ENCODE measurements at regions not wholly inside any gene's neighbourhood (a gene's known extent, or its start where the extent isn't known, plus 50 kb on each side); places are given as distances from the start of the nearest gene placed in this dataset.

DNA sequence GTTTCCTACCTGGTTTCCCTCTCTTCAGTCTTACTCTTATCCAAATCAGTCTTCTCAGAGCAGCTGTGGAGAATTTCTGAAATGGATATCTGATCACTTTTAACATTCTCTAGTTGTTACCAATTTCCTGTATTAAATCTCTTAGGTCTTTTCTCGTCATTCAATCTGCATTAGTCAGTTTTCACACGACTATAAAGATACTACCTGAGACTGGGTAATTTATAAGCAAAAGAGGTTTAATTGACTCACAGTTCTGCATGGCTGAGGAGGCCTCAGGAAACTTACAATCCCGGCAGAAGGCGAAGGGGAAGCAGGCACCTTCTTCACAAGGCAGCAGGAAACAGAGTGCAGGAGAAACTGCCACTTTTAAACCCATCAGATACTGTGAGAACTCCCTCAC, 444.8 kb downstream of the GATA3 start:
- intact Hi-C loops (cut with DNase I), result no loop called here
- no peak for DNase-seq (ENCODE audit: low spot score)

DNA sequence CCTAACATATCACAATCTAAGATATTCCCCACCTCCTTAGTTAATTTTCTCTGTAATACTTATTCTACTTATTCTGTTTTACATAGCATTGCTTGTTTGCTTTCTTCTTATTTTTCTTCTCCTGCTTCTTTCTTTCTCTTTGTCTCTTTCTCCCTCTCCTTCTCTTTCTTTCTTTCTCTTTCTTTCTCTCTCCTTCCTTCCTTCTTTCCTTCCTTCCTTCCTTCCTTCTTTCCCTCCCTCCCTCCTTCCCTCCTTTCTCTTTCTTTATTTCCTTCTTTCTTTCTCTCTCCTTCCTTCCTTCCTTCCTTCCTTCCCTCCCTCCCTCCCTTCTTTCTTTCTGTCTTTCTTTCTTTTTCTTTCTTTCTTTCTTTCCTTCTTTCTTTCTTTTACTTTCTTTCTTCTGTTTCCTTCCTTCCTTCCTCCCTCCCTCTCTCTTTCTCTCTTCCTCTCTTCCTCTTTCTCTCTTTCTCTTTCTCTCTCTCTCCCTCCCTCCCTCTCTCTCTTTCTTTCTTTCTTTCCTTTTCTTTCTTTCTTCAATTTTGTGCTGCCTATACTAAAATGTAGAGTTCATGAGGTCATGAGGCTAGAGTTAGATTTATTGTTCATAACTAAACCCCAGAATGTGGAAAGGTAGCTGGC, 445.4 kb downstream of the GATA3 start:
- intact Hi-C loops (cut with DNase I), result no loop called here
- no peak for DNase-seq (ENCODE audit: low spot score)

DNA sequence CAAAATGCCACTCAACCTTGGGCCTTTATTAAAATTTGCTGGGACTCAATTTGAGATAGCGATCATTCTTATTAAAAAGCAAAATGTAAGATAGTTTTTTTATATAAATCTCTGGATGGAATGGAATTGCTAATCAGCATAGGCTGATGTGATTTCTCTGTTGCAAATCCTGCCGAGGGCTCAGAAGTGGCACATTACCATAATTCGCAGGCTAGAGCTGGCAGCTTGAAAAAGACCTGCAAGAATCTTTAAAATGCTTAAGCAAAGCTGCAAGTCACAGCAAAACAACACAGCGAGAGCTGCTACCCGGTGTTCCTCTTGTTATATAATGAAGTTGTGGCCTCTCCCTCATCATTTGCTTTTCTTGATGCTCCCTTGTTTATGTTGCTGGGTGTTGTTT, 448.1 kb downstream of the GATA3 start:
- intact Hi-C loops (cut with DNase I), result no loop called here
- no peak for DNase-seq (ENCODE audit: low spot score)

GRCh38 chr10:8504499-8504898, 450.0 kb downstream of the GATA3 start:
- intact Hi-C loops (cut with DNase I), result no loop called here
- no peak for DNase-seq (ENCODE audit: low spot score)

DNA sequence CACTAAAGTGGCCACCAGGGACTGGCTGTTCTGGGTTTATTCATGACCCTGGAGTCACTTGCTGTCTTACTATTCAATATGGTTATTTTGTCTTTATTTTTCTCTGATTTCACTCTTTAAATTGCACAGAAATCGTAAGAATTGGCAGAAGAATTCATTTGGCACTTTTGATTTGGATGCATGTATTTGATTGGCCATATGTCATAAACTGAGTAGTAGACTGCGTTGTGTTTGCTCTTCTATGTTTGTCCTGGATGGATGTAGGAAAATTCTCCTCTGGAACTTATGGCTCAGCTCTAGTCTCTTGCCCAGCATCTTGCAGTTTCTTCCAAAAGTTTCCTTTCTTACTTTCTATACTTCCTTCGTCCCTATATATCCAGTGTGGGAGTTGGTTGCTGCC, 452.7 kb downstream of the GATA3 start:
- intact Hi-C loops (cut with DNase I), result no loop called here
- no peak for DNase-seq (ENCODE audit: low spot score)

GRCh38 chr10:8508882-8509281, 454.4 kb downstream of the GATA3 start:
- intact Hi-C loops (cut with DNase I), result no loop called here
- no peak for DNase-seq (ENCODE audit: low spot score)

GRCh38 chr10:8510471-8510870, 456.0 kb downstream of the GATA3 start:
- no peak for DNase-seq (ENCODE audit: low spot score)
- intact Hi-C loops (cut with DNase I), result no loop called here

DNA sequence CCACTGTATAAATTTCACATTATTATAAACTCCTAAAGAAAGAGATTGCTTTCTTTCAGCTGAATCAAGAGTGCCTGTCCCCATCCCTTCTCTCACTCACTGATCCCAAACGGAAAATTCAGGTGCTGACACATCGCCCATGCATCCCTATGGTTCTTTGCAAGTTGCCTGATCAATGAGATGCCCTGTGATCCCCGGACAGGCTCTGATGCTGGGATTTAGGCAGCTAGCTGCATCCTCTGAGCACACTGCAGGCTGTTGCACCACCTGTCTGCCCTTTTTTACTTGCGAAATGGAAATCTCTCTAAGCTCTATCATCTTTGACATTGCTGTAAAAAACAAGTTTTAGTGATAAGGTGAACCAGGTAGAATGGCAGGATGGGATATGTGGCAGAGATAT, 456.5 kb downstream of the GATA3 start:
- no peak for DNase-seq (ENCODE audit: low spot score)
- intact Hi-C loops (cut with DNase I), result no loop called here

DNA sequence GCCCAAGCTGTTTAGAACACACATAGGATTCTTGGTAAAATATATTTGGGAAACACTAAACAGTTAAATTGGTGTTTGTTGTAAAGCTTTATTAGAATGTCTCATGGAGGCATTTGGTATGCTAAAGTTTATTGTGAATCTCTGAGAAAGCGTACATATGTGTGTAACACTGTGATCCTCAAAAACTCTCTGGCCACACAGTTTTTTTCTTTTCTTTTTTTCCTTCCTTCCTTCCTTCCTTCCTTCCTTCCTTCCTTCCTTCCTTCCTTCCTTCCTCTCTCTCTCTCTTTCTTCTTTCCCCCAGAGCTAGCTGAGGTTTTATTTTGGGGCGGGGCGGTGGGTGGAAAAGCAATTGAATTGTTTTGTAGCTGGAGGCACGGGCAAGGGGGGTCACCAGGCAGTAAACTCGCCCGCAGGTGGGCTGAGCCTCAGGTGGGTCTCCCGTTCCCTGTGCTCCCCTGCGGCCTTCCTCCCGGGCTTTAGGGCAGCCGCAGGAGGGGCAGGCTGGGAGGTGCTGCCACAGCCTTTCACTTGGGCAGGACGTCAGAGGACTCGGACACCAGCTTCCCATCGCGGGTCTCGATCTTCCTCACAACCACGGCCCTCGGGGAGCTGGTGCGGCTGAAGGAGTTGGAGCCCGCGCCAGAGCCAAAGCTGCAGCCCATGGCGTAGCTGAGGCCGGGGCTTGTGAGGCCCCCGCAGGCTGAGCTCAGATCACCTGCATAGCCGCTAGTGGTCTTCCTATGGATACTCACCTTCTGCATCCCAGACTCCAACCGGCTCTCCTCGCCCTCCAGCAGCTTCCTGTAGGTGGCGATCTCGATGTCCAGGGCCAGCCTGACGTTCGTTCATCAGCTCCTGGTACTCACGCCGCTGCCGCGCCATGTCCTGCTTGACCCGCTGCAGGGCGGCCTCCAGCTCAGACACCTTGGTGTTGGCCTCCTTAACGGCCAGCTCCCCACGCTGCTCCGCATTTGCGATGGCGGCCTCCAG, 459.0 kb downstream of the GATA3 start:
- no peak for DNase-seq (ENCODE audit: low spot score)
- intact Hi-C loops (cut with DNase I), result no loop called here

- no peak for DNase-seq (ENCODE audit: low spot score)
- intact Hi-C loops (cut with DNase I), result no loop called here
Observed at GRCh38 chr10:8520382-8520781, 465.9 kb downstream of the GATA3 start.

- intact Hi-C loops (cut with DNase I), result no loop called here
- DNase-seq (ENCODE audit: low spot score), result no peak
Observed at GRCh38 chr10:8527773-8528172, 473.3 kb downstream of the GATA3 start.

DNA sequence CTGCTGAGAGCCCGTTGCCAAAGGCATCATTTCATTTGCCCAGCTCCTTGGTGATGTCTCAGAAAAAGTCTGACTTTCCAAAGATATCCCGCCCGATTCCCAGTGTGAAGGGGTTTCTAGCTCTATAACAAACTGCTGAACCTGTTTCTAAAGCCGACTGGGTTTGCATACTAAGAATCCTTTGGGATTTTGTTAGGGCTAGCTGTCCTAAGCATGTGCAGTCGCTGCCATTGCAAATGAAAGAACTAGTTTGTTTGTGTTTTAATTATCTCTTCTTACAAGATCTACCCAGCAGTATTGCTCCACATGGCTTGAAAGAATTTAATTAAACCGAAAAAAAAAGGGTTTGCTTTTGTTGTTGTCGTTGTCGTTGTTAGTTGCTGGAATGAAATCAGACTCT, 476.6 kb downstream of the GATA3 start:
- DNase-seq (ENCODE audit: low spot score), result no peak
- intact Hi-C loops (cut with DNase I), result no loop called here

- intact Hi-C loops (cut with DNase I), result no loop called here
- DNase-seq (ENCODE audit: low spot score), result no peak
Observed at GRCh38 chr10:8532647-8533046, 478.2 kb downstream of the GATA3 start.

GRCh38 chr10:8533462-8533861, 479.0 kb downstream of the GATA3 start:
- intact Hi-C loops (cut with DNase I), result no loop called here
- DNase-seq (ENCODE audit: low spot score), result no peak

- intact Hi-C loops (cut with DNase I), result no loop called here
- no peak for DNase-seq (ENCODE audit: low spot score)
Observed at GRCh38 chr10:8534096-8534495, 479.6 kb downstream of the GATA3 start.

DNA sequence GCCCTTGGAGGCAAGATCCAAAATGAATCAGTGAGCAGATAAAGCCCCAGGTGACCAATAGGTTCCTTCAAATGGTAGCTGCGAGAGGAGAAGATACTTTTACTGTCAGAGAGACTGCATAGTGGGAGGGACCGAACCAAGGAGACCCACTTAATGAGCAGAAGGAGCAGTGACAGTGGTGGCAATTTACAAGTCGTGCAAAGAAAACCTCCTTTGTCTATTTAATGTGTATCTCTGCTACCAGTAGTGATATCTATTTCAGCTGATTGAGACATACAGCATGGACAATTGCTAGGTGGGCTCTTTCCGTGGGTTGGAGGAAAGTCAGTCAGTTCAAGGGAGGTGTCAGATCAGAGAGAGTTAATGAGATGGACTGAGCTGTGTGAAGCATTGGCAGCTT, 480.4 kb downstream of the GATA3 start:
- DNase-seq (ENCODE audit: low spot score), result no peak
- intact Hi-C loops (cut with DNase I), result no loop called here

DNA sequence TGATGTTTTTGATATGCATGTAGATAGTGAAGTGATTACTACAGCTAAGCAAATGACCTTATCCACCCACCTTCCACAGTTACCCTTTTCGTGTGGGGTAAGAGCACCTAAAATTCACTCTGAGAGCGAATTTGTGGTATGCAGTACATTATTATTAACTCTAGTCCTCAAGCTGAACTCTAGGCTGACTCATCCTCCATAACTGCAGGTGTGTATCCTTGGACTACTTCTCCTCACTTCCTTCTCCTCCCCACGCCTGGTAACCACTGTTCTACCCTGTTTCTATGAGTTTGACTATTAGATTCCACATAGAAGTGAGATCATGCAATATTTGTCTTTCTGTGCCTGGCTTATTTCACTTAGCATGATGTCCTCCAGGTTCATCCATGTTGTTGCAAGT, 484.6 kb downstream of the GATA3 start:
- intact Hi-C loops (cut with DNase I), result no loop called here

DNA sequence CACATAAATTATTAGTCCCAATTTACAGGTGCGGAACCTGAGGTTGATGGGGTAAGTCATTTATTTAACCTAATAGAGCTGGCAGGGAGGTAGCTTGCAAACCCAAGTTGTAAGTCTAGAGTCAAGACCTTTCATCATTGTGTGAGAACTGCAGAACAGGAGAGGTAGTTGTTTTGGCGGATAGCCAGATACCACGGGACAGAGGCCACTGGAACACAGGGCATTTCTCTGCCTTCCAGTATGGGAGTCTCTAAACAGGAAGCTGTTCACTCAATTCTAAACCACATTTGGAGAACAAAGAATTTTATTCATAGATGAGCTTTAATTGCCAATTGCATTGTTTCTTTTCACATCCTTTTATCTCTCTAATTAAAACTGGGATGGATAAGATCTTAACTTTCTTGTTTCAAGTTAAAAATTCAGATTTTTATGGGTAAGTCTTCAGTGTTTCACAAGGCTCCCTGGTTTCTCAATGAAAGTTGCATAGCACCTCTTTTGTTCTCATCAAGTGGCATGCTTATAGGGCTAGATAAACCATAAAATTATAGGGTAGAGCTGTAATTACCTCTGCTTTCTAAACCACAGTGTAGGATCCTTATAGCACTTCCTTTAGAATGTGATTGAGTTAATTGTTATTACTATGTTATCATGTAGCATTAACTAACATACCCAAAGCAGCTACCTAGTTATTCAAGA, 489.0 kb downstream of the GATA3 start:
- no peak for DNase-seq (ENCODE audit: low spot score)
- intact Hi-C loops (cut with DNase I), result no loop called here

More for the DNA sequence above, 484.6 kb downstream of the GATA3 start:
- no peak for DNase-seq (ENCODE audit: low spot score)

- intact Hi-C loops (cut with DNase I), result no loop called here
Observed at GRCh38 chr10:8544057-8544380, 489.5 kb downstream of the GATA3 start.

DNA sequence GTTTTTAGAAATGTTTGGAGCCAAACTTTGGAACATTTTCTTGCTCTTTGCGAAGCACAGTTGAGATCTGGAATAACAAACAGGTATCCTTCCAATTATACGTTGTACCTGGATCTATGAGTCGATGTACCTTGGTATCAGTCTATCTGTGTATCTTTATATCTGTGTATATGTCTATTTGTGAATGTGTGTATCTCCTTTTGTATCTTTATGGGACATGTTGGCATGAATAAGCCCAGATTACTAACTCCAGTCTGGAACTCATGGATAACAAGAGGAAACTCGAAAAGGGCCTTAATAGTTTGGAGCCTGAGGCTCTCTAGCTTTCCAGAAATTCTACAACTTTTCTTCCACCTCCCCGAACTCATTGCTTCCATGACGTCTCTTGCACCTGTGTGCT, 490.0 kb downstream of the GATA3 start:
- intact Hi-C loops (cut with DNase I), result no loop called here
- DNase-seq (ENCODE audit: low spot score), result no peak

More at GRCh38 chr10:8544057-8544380, 489.5 kb downstream of the GATA3 start:
- DNase-seq (ENCODE audit: low spot score), result no peak

- no peak for DNase-seq (ENCODE audit: low spot score)
- intact Hi-C loops (cut with DNase I), result no loop called here
Observed at GRCh38 chr10:8554574-8554973, 500.1 kb downstream of the GATA3 start.

Data from cardiac septum (tissue), 1 donor.